Endothelial cell of umbilical vein (primary cell): ENCODE measurements at regions not wholly inside any gene's neighbourhood (a gene's known extent, or its start where the extent isn't known, plus 50 kb on each side); places are given as distances from the start of the nearest gene placed in this dataset.

ENCODE experiments used
- BruUV-seq: library from RNA; stranded (reverse); fragments of 400-500 nt; replicated peaks from 2 replicates; lab custom pipeline; 2021; lab: Mats Ljungman, UMichigan
- CTCF ChIA-PET: fragments of 300-600, 350-600 bp; sonication (Branson Sonifier 250); formaldehyde crosslinking; loops from one replicate; lab custom pipeline; 2021; ENCODE audit warnings: antibody characterized with exemption, inconsistent platforms; lab: Charles Lee
- POLR2A ChIA-PET: fragments of 300-600, 350-600 bp; sonication (Branson Sonifier 250); formaldehyde crosslinking; loops from one replicate; lab custom pipeline; 2021; ENCODE audit warnings: antibody characterized with exemption, inconsistent platforms; lab: Charles Lee
- DNase-seq: peaks from one replicate; pipeline ENCODE4 v3.0.0-alpha.2; 2011; ENCODE audit warnings: low read depth, low spot score
- FAIRE-seq: peaks from 2 replicates; lab custom pipeline; 2011; peaks lifted over from hg19 to GRCh38; lab: Jason Lieb, UNC
- H2AFZ ChIP-seq: 2 replicates; pipeline ENCODE4 v1.6.0; 2012; ENCODE audit warnings: low read depth, low read length, control low read depth, inconsistent platforms
- H3K27ac ChIP-seq: 2 replicates; pipeline ENCODE4 v1.5.1; 2011; ENCODE audit warnings: low read depth, mild to moderate bottlenecking, control low read depth, low read length, moderate library complexity; ENCODE audit not compliant: insufficient read depth
- H3K27me3 ChIP-seq, 2 experiments: 2 replicates each; pipeline versions ENCODE4 v1.6.0 to v1.6.1; 2011; ENCODE audit warnings: low read length in 2 of 2, mixed read lengths in 1 of 2; ENCODE audit not compliant: control insufficient read depth in 2 of 2, insufficient read depth in 2 of 2
- H3K36me3 ChIP-seq, 2 experiments: 2 replicates in 1 of 2; 3 replicates in 1 of 2; pipeline ENCODE4 v1.5.1; 2011; ENCODE audit warnings: low read length in 2 of 2, mild to moderate bottlenecking in 1 of 2, moderate library complexity in 1 of 2; ENCODE audit not compliant: control insufficient read depth in 2 of 2, insufficient read depth in 2 of 2; ENCODE audit errors: extremely low read depth in 1 of 2
- H3K4me1 ChIP-seq: 3 replicates; pipeline ENCODE4 v1.5.1; 2011; ENCODE audit warnings: mild to moderate bottlenecking, low read length; ENCODE audit not compliant: control insufficient read depth, insufficient read depth; ENCODE audit errors: extremely low read depth
- H3K4me2 ChIP-seq: 2 replicates; pipeline ENCODE4 v1.6.1; 2011; ENCODE audit warnings: low read length, control low read depth, mixed read lengths; ENCODE audit not compliant: insufficient read depth
- H3K4me3 ChIP-seq, 3 experiments: fragments of 200-600 bp in 1 of 3; sonication (generic), shearing (Covaris generic) in 1 of 3; replicated peaks in 1 of 3; 2 replicates each; pipeline ENCODE4 v1.5.1; 2011 to 2016; ENCODE audit warnings: control low read depth in 3 of 3, low read length in 3 of 3, mild to moderate bottlenecking in 2 of 3, inconsistent platforms in 1 of 3, low read depth in 1 of 3, moderate library complexity in 1 of 3; ENCODE audit not compliant: insufficient read depth in 1 of 3
- H3K79me2 ChIP-seq: 2 replicates; pipeline ENCODE4 v1.6.0; 2012; ENCODE audit warnings: low read length, inconsistent platforms; ENCODE audit not compliant: control insufficient read depth, insufficient read depth
- H3K9ac ChIP-seq: replicated peaks from 2 replicates; pipeline ENCODE3; 2011; ENCODE audit warnings: low read length, control low read depth; ENCODE audit not compliant: insufficient read depth; ENCODE audit errors: extremely low read depth
- H3K9me1 ChIP-seq: replicated peaks from 3 replicates; pipeline ENCODE4 v1.6.0; 2011; ENCODE audit warnings: mild to moderate bottlenecking, low read length; ENCODE audit not compliant: control insufficient read depth, insufficient read depth; ENCODE audit errors: extremely low read depth
- H3K9me3 ChIP-seq: replicated peaks from 2 replicates; pipeline ENCODE4 v1.5.1; 2012; ENCODE audit warnings: low read length, inconsistent platforms; ENCODE audit not compliant: control insufficient read depth, insufficient read depth
- H4K20me1 ChIP-seq: replicated peaks from 2 replicates; pipeline ENCODE3; 2011; ENCODE audit warnings: mild to moderate bottlenecking, low read length; ENCODE audit not compliant: control insufficient read depth, insufficient read depth; ENCODE audit errors: extremely low read depth
- EZH2 ChIP-seq: IDR thresholded peaks from 2 replicates; pipeline ENCODE4 v1.6.1; 2012; ENCODE audit warnings: borderline replicate concordance, low read depth, mild to moderate bottlenecking, moderate library complexity, low read length, inconsistent platforms; ENCODE audit not compliant: severe bottlenecking
- FOS ChIP-seq: IDR thresholded peaks from 2 replicates; pipeline ENCODE4 v1.6.1; 2011; ENCODE audit warnings: mild to moderate bottlenecking, low read length, moderate library complexity, borderline replicate concordance; ENCODE audit not compliant: insufficient read depth
- GATA2 ChIP-seq: IDR thresholded peaks from 2 replicates; pipeline ENCODE4 v1.7.0; 2011; ENCODE audit warnings: low read depth, mild to moderate bottlenecking, moderate library complexity, mixed read lengths, low read length; ENCODE audit not compliant: insufficient read length, insufficient read depth
- JUN ChIP-seq: IDR thresholded peaks from 2 replicates; pipeline ENCODE4 v1.6.1; 2011; ENCODE audit warnings: borderline replicate concordance, low read depth; ENCODE audit not compliant: insufficient read length, insufficient read depth
- MYC ChIP-seq: IDR thresholded peaks from one replicate; pipeline ENCODE4 v1.6.1; 2011; ENCODE audit warnings: mild to moderate bottlenecking, low read depth, low read length
- POLR2A ChIP-seq: IDR thresholded peaks from 2 replicates; pipeline ENCODE4 v1.6.1; 2012; ENCODE audit warnings: low read depth, mild to moderate bottlenecking, control low read depth, low read length
- POLR2AphosphoS5 ChIP-seq: IDR thresholded peaks from 2 replicates; pipeline ENCODE4 v1.6.1; 2012; ENCODE audit warnings: low read depth, mild to moderate bottlenecking, control low read depth, low read length, moderate library complexity; ENCODE audit not compliant: insufficient read depth
- dilution Hi-C: fragments of 300-500 bp; cut with MboI; formaldehyde crosslinking; loops from one replicate; pipeline ENCODE4 v1.15.0; 2019; ENCODE audit warnings: low sequenced_read_pairs; ENCODE audit not compliant: extremely low pct_ligation_motif_present
- intact Hi-C: fragments of 100-400 bp; cut with micrococcal nuclease; formaldehyde crosslinking; loops from one replicate; pipeline ENCODE4 v1.10.0; 2022
- TF ChIP-seq, protein P1 (sequence below), 2 donors: IDR thresholded peaks; 1 replicate in 1 of 2; 2 replicates in 1 of 2; pipeline ENCODE4 v1.5.1; 2011; ENCODE audit warnings: low read length in 2 of 2, mild to moderate bottlenecking in 2 of 2, moderate library complexity in 2 of 2, control low read depth in 1 of 2, inconsistent platforms in 1 of 2, low read depth in 1 of 2; ENCODE audit not compliant: insufficient read depth in 1 of 2; ENCODE audit errors: extremely low read depth in 1 of 2
- TF ChIP-seq, protein P2 (sequence below): IDR thresholded peaks from 2 replicates; pipeline ENCODE4 v1.6.1; 2011; ENCODE audit not compliant: insufficient read depth, insufficient read length

DNA sequence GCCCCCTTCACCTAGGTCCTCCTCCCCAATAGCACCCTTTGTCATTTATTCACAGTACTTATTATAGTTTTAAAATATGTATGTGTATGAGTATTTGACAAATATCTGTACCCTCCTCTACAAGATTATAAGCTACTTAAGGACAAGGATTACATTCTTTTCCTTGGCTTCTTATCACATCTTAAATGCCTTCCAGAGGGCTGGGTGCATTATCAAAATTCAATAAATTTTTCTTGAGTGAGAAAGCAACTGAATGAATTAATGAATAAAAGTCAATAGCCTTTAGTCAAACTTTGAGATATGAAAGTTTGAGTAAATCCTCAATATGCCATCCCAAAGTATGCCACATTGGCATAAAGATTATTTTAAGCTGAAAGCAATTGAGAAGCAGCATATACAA is 621.7 kb downstream of the DNAH5 start:
- ChIA-PET CTCF (no interaction called here), POLR2A (no interaction called here)
- no peak overlapping the region for H3K4me2 ChIP-seq
- TF ChIP-seq MYC, result no peak
- no peak for TF ChIP-seq POLR2A
- TF ChIP-seq, protein P1, sequence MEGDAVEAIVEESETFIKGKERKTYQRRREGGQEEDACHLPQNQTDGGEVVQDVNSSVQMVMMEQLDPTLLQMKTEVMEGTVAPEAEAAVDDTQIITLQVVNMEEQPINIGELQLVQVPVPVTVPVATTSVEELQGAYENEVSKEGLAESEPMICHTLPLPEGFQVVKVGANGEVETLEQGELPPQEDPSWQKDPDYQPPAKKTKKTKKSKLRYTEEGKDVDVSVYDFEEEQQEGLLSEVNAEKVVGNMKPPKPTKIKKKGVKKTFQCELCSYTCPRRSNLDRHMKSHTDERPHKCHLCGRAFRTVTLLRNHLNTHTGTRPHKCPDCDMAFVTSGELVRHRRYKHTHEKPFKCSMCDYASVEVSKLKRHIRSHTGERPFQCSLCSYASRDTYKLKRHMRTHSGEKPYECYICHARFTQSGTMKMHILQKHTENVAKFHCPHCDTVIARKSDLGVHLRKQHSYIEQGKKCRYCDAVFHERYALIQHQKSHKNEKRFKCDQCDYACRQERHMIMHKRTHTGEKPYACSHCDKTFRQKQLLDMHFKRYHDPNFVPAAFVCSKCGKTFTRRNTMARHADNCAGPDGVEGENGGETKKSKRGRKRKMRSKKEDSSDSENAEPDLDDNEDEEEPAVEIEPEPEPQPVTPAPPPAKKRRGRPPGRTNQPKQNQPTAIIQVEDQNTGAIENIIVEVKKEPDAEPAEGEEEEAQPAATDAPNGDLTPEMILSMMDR (IDR thresholded peaks at IDR 0.05; ENCODE audit: extremely low read depth in 1 of 2, insufficient read depth in 1 of 2, low read depth in 1 of 2, low read length in 2 of 2), result no peak
- no peak for TF ChIP-seq GATA2
- no peak for TF ChIP-seq EZH2
- TF ChIP-seq, protein P2, sequence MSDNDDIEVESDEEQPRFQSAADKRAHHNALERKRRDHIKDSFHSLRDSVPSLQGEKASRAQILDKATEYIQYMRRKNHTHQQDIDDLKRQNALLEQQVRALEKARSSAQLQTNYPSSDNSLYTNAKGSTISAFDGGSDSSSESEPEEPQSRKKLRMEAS, result no peak
- TF ChIP-seq FOS, result no peak
- TF ChIP-seq POLR2AphosphoS5, result no peak
- TF ChIP-seq JUN, result no peak
- FAIRE-seq (no peak), DNase-seq (no peak)
- no peaks in the 10 kb centered on the region for H3K79me2 ChIP-seq
- dilution Hi-C loops, result no loop called here
- no peak overlapping the region for H3K9ac ChIP-seq
- no peak overlapping the region for H3K4me3 ChIP-seq
- no peaks in the 10 kb centered on the region for H3K27me3 ChIP-seq
- no peaks in the 10 kb centered on the region for H3K9me1 ChIP-seq
- H3K27ac ChIP-seq, result no peak overlapping the region
- H4K20me1 ChIP-seq, result no peaks in the 10 kb centered on the region
- no peaks in the 10 kb centered on the region for H3K9me3 ChIP-seq
- BruUV-seq, result no TSS peak
- H3K4me1 ChIP-seq, result no peaks in the 10 kb centered on the region
- H3K36me3 ChIP-seq, result no peaks in the 10 kb centered on the region
- intact Hi-C loops, result no loop called here
- H2AFZ ChIP-seq, result no peak overlapping the region
